GM12878 (cell line): ENCODE measurements at regions not wholly inside any gene's neighbourhood (a gene's known extent, or its start where the extent isn't known, plus 50 kb on each side); places are given as distances from the start of the nearest gene placed in this dataset.

Experiments
- ATAC-seq: fragments of 200-7000 bp; cut with Tn5 transposase; 3 replicates; pipeline ENCODE4 v1.9.1; 2020; ENCODE audit warnings: mild to moderate bottlenecking, moderate library complexity
- BruUV-seq: library from RNA; stranded (reverse); fragments of 400-500 nt; replicated peaks from 2 replicates; lab custom pipeline; 2021; lab: Mats Ljungman, UMichigan
- CTCF ChIA-PET: fragments of 300-600 bp; sonication (Branson Sonifier 250); formaldehyde crosslinking; extraction: SDS; loops from one replicate; lab custom pipeline; 2021; ENCODE audit warnings: inconsistent platforms; lab: Yijun Ruan, JAX
- POLR2A ChIA-PET: fragments of 350-600 bp; formaldehyde crosslinking; extraction: SDS; loops from one replicate; lab custom pipeline; 2021; ENCODE audit warnings: inconsistent platforms; lab: Charles Lee
- RAD21 ChIA-PET: fragments of 300-600 bp; sonication (Branson Sonifier 250); formaldehyde crosslinking; loops from one replicate; lab custom pipeline; 2023; ENCODE audit warnings: antibody characterized with exemption; ENCODE audit not compliant: unreplicated experiment; lab: Charles Lee
- SMC1A ChIA-PET: fragments of 300-600 bp; sonication (Branson Sonifier 250); formaldehyde crosslinking; loops from one replicate; lab custom pipeline; 2023; ENCODE audit not compliant: unreplicated experiment, uncharacterized antibody; lab: Charles Lee
- DNase-seq: peaks from one replicate; pipeline ENCODE4 v3.0.0-alpha.2; 2011; ENCODE audit warnings: low read depth, low spot score
- FAIRE-seq: peaks from 3 replicates; lab custom pipeline; 2011; peaks lifted over from hg19 to GRCh38; lab: Jason Lieb, UNC
- H2AFZ ChIP-seq: 2 replicates; pipeline ENCODE4 v1.6.0; 2011; ENCODE audit warnings: low read depth, low read length, control low read depth; ENCODE audit not compliant: control insufficient read depth
- H3K27ac ChIP-seq: 2 replicates; pipeline ENCODE4 v1.5.1; 2011; ENCODE audit warnings: control low read depth; ENCODE audit not compliant: control insufficient read depth, insufficient read depth
- H3K27me3 ChIP-seq, 2 experiments: replicated peaks in 1 of 2; 2 replicates each; pipeline versions ENCODE4 v1.6.0 to v1.6.1; 2011; ENCODE audit warnings: low read length in 1 of 2; ENCODE audit not compliant: control insufficient read depth in 2 of 2, insufficient read depth in 2 of 2
- H3K36me3 ChIP-seq, 2 experiments: 2 replicates each; pipeline ENCODE4 v1.5.1; 2011; ENCODE audit warnings: low read length in 1 of 2; ENCODE audit not compliant: control insufficient read depth in 2 of 2, insufficient read depth in 2 of 2
- H3K4me1 ChIP-seq: 2 replicates; pipeline ENCODE4 v1.6.1; 2011; ENCODE audit warnings: mild to moderate bottlenecking, low read length, moderate library complexity, mixed read lengths; ENCODE audit not compliant: control insufficient read depth, insufficient read depth
- H3K4me2 ChIP-seq: 2 replicates; pipeline ENCODE4 v1.6.0; 2011; ENCODE audit warnings: control low read depth; ENCODE audit not compliant: control insufficient read depth, insufficient read depth
- H3K4me3 ChIP-seq: fragments of 200-600 bp; sonication (generic); 2 replicates; pipeline ENCODE4 v1.5.1; 2016
- H3K79me2 ChIP-seq: 2 replicates; pipeline ENCODE4 v1.6.0; 2011; ENCODE audit warnings: low read length; ENCODE audit not compliant: control insufficient read depth, insufficient read depth
- H3K9ac ChIP-seq: 2 replicates; pipeline ENCODE4 v1.8.0; 2011; ENCODE audit warnings: low read length, control low read depth, mixed read lengths; ENCODE audit not compliant: control insufficient read depth, insufficient read depth
- H3K9me3 ChIP-seq: replicated peaks from 3 replicates; pipeline ENCODE4 v1.5.1; 2011; ENCODE audit warnings: mild to moderate bottlenecking, low read length; ENCODE audit not compliant: control insufficient read depth, insufficient read depth
- H4K20me1 ChIP-seq: 2 replicates; pipeline ENCODE4 v1.6.0; 2011; ENCODE audit not compliant: control insufficient read depth, insufficient read depth
- ASH2L ChIP-seq: fragments of 300-600, 200-600 bp; sonication (generic); IDR thresholded peaks from 2 replicates; pipeline ENCODE4 v1.6.1; 2017; ENCODE audit warnings: low read depth, mild to moderate bottlenecking, borderline replicate concordance
- BMI1 ChIP-seq: fragments of 450-650 bp; IDR thresholded peaks from 2 replicates; pipeline ENCODE4 v1.6.1; 2016; ENCODE audit warnings: mild to moderate bottlenecking, moderate library complexity, borderline replicate concordance
- CHD4 ChIP-seq: fragments of 200-600 bp; sonication (generic); IDR thresholded peaks from 2 replicates; pipeline ENCODE4 v1.6.1; 2016; ENCODE audit warnings: mild to moderate bottlenecking
- EED ChIP-seq: sonication (generic); IDR thresholded peaks from 2 replicates; pipeline ENCODE4 v1.6.1; 2016; ENCODE audit warnings: antibody characterized with exemption, low read depth
- GATAD2B ChIP-seq: fragments of 450-650 bp; conservative IDR thresholded peaks from 2 replicates; pipeline ENCODE4 v1.6.1; 2017; ENCODE audit warnings: low read depth, mild to moderate bottlenecking, moderate library complexity
- JUNB ChIP-seq: IDR thresholded peaks from 2 replicates; pipeline ENCODE4 v1.6.1; 2016; ENCODE audit warnings: antibody characterized with exemption, mild to moderate bottlenecking
- MXI1 ChIP-seq: fragments of 150-350 bp; IDR thresholded peaks from 2 replicates; pipeline ENCODE4 v1.6.1; 2011; ENCODE audit warnings: low read depth, mild to moderate bottlenecking, inconsistent platforms, low read length, improper control_type of control experiment
- MYB ChIP-seq: fragments of 150-350 bp; IDR thresholded peaks from 2 replicates; pipeline ENCODE4 v1.6.1; 2014; ENCODE audit warnings: mild to moderate bottlenecking, low read depth, low read length, borderline replicate concordance
- RUNX3 ChIP-seq: IDR thresholded peaks from 2 replicates; pipeline ENCODE4 v1.6.1; 2012; ENCODE audit warnings: low read length, inconsistent platforms
- SMAD5 ChIP-seq: IDR thresholded peaks from 2 replicates; pipeline ENCODE4 v1.6.1; 2016; ENCODE audit warnings: antibody characterized with exemption, low read depth
- STAT3 ChIP-seq: IDR thresholded peaks from 2 replicates; pipeline ENCODE4 v1.6.1; 2011; ENCODE audit warnings: low read depth, low read length, improper control_type of control experiment
- TCF12 ChIP-seq: IDR thresholded peaks from 2 replicates; pipeline ENCODE4 v1.6.1; 2011; ENCODE audit warnings: low read depth, mild to moderate bottlenecking, low read length
- YBX1 ChIP-seq: fragments of 450-650 bp; IDR thresholded peaks from 2 replicates; pipeline ENCODE4 v1.6.1; 2016; ENCODE audit warnings: antibody characterized with exemption
- ZNF24 ChIP-seq: fragments of 450-650 bp; IDR thresholded peaks from 2 replicates; pipeline ENCODE4 v1.6.1; 2017; ENCODE audit warnings: antibody characterized with exemption, mild to moderate bottlenecking
- ZSCAN29 ChIP-seq: fragments of 450-650 bp; IDR thresholded peaks from 2 replicates; pipeline ENCODE4 v1.6.1; 2017; ENCODE audit warnings: mild to moderate bottlenecking, moderate library complexity
- WGBS: methylation state at CpG from one replicate; pipeline ENCODE4 v1.1.6; 2016; ENCODE audit warnings: low lambda C conversion rate; ENCODE audit not compliant: insufficient replicate concordance, insufficient coverage; ENCODE audit errors: missing lambda C conversion rate; 5-methylcytosine and 5-hydroxymethylcytosine counted together
- in situ Hi-C: fragments of 300-500 bp; cut with MboI; formaldehyde crosslinking; loops from 9 replicates; pipeline ENCODE4 v1.14.3; 2018; ENCODE audit warnings: mixed read lengths
- intact Hi-C: fragments of 100-400 bp; cut with micrococcal nuclease; formaldehyde crosslinking; loops from one replicate; pipeline ENCODE4 v1.14.2; 2022; ENCODE audit not compliant: unreplicated experiment
- TF ChIP-seq, protein P1 (sequence below): fragments of 450-650 bp; IDR thresholded peaks from 2 replicates; pipeline ENCODE4 v1.6.1; 2017; ENCODE audit warnings: mild to moderate bottlenecking, low read depth, inconsistent platforms; ENCODE audit not compliant: poor library complexity, severe bottlenecking
- TF ChIP-seq, protein P2 (sequence below): fragments of 150-350 bp; IDR thresholded peaks from 2 replicates; pipeline ENCODE4 v1.6.1; 2016; ENCODE audit warnings: low read depth, low read length
- TF ChIP-seq, protein P3 (sequence below): IDR thresholded peaks from 2 replicates; pipeline ENCODE4 v1.6.1; 2012; ENCODE audit warnings: low read depth, low read length, improper control_type of control experiment

DNA sequence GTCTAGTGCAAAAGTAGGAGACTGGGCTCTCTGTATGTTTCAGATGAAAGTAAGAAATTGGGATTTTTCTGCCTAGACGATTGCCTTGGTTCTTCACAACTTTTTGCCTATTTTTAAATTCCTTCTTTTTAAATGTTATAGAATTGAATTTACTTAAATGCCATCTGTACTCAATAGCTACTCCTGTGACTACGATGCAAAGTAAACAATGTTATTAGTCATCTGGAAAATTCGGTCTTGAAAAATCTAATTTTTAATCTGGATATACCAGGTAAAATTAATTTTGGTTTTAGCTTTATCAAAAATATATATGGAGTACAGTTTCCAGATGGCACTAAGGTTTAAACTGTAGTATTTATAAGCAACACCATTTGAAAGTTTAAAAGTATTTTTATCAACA is 472.2 kb downstream of the UTRN start (continued):
- TF ChIP-seq, protein P1, sequence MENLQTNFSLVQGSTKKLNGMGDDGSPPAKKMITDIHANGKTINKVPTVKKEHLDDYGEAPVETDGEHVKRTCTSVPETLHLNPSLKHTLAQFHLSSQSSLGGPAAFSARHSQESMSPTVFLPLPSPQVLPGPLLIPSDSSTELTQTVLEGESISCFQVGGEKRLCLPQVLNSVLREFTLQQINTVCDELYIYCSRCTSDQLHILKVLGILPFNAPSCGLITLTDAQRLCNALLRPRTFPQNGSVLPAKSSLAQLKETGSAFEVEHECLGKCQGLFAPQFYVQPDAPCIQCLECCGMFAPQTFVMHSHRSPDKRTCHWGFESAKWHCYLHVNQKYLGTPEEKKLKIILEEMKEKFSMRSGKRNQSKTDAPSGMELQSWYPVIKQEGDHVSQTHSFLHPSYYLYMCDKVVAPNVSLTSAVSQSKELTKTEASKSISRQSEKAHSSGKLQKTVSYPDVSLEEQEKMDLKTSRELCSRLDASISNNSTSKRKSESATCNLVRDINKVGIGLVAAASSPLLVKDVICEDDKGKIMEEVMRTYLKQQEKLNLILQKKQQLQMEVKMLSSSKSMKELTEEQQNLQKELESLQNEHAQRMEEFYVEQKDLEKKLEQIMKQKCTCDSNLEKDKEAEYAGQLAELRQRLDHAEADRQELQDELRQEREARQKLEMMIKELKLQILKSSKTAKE, result no peak
- TF ChIP-seq ZSCAN29, result no peak
- no peak for TF ChIP-seq SMAD5
- no peak for TF ChIP-seq STAT3
- TF ChIP-seq RUNX3, result no peak

DNA sequence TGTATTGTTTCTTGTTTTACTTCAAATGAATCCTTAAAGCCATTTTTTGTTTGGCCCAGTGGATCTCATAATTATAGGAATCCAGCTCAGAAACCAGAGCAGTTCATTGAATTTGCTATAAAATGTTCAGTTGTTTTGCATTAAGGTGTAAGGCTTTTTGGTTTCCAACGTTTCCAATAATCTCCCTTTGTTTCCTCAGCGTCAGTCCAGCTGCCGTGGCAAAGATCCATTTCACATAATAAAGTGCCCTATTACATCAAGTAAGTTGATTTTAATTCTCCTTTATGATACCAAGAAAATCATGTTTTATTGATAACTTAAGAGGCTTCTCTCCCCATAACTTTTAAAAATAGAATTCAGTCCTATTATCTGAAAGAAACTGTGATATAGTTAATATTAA is 472.6 kb downstream of the UTRN start:
- POLR2A ChIA-PET, result no interaction called here
- Histone ChIP-seq H3K9me3 (no peaks in the 10 kb centered on the region), H3K27me3 (no peaks in the 10 kb centered on the region), H3K27ac (no peak overlapping the region), H4K20me1 (no peaks in the 10 kb centered on the region), H3K4me3 (no peak overlapping the region), H3K4me1 (peaks cover 4% of the 10 kb centered on the region; the same call in 1 of the 2 replicates), H3K9ac (no peak overlapping the region), H3K36me3 (no peaks in the 10 kb centered on the region), H3K79me2 (no peaks in the 10 kb centered on the region), H3K4me2 (no peak overlapping the region), H2AFZ (no peak overlapping the region)
- CTCF ChIA-PET, result interaction anchor here (3.2 kb wide), 1 partner anchor 21 kb away, joined by 11 read pairs; no protein-coding TSS in a partner anchor
- no TSS peak for BruUV-seq
- in situ Hi-C loops, result no loop called here
- 98% methylated on average over 3 of the region's 3 CpGs for WGBS
- no peak for FAIRE-seq
- SMC1A ChIA-PET, result interaction anchor here (1.0 kb wide), 1 partner anchor 11 kb away, joined by 3 read pairs; no protein-coding TSS in a partner anchor
- no peak for ATAC-seq
- intact Hi-C loops, result no loop called here
- DNase-seq, result no peak
- RAD21 ChIA-PET, result interaction anchor here (1.4 kb wide), 1 partner anchor 22 kb away, joined by 4 read pairs; no protein-coding TSS in a partner anchor
- TF ChIP-seq, protein P2, sequence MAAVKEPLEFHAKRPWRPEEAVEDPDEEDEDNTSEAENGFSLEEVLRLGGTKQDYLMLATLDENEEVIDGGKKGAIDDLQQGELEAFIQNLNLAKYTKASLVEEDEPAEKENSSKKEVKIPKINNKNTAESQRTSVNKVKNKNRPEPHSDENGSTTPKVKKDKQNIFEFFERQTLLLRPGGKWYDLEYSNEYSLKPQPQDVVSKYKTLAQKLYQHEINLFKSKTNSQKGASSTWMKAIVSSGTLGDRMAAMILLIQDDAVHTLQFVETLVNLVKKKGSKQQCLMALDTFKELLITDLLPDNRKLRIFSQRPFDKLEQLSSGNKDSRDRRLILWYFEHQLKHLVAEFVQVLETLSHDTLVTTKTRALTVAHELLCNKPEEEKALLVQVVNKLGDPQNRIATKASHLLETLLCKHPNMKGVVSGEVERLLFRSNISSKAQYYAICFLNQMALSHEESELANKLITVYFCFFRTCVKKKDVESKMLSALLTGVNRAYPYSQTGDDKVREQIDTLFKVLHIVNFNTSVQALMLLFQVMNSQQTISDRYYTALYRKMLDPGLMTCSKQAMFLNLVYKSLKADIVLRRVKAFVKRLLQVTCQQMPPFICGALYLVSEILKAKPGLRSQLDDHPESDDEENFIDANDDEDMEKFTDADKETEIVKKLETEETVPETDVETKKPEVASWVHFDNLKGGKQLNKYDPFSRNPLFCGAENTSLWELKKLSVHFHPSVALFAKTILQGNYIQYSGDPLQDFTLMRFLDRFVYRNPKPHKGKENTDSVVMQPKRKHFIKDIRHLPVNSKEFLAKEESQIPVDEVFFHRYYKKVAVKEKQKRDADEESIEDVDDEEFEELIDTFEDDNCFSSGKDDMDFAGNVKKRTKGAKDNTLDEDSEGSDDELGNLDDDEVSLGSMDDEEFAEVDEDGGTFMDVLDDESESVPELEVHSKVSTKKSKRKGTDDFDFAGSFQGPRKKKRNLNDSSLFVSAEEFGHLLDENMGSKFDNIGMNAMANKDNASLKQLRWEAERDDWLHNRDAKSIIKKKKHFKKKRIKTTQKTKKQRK, result no peak
- TF ChIP-seq JUNB (no peak), ZNF24 (no peak), GATAD2B (no peak), MXI1 (no peak), CHD4 (no peak), BMI1 (no peak), TCF12 (no peak), YBX1 (no peak), EED (no peak), ASH2L (no peak), MYB (no peak)
- TF ChIP-seq, protein P1, result no peak
- TF ChIP-seq, protein P3, sequence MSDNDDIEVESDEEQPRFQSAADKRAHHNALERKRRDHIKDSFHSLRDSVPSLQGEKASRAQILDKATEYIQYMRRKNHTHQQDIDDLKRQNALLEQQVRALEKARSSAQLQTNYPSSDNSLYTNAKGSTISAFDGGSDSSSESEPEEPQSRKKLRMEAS, result no peak
